Subcutaneous abdominal adipose tissue (tissue), 5 donors: ENCODE measurements at regions not wholly inside any gene's neighbourhood (a gene's known extent, or its start where the extent isn't known, plus 50 kb on each side); places are given as distances from the start of the nearest gene placed in this dataset.
"Not testable (repeated sequence)": the region's sequence is repeated elsewhere in the genome, so short reads cannot be mapped to it uniquely, and the experiment has no call there.

ENCODE experiments used
- H3K27ac ChIP-seq: one replicate; pipeline ENCODE4 v1.7.0; 2013; ENCODE audit warnings: low read depth, mild to moderate bottlenecking, inconsistent platforms, low read length, moderate library complexity
- H3K27me3 ChIP-seq, 5 donors: one replicate each; pipeline ENCODE4 v1.7.0; 2013; ENCODE audit warnings: low read length in 5 of 5, inconsistent platforms in 1 of 5; ENCODE audit not compliant: control insufficient read depth in 5 of 5, insufficient read depth in 4 of 5
- H3K36me3 ChIP-seq, 5 donors: one replicate each; pipeline ENCODE4 v1.7.0; 2013; ENCODE audit warnings: low read length in 5 of 5; ENCODE audit not compliant: control insufficient read depth in 5 of 5, insufficient read depth in 5 of 5
- H3K4me1 ChIP-seq, 5 donors: one replicate each; pipeline ENCODE4 v1.7.0; 2013; ENCODE audit warnings: low read length in 5 of 5, mild to moderate bottlenecking in 3 of 5, moderate library complexity in 1 of 5; ENCODE audit not compliant: control insufficient read depth in 5 of 5, insufficient read depth in 5 of 5
- H3K4me3 ChIP-seq, 5 donors: one replicate each; pipeline ENCODE4 v1.7.0; 2013; ENCODE audit warnings: low read length in 5 of 5, low read depth in 1 of 5
- H3K9ac ChIP-seq, 5 donors: one replicate each; pipeline ENCODE4 v1.7.0; 2013; ENCODE audit warnings: low read length in 5 of 5, mild to moderate bottlenecking in 4 of 5, moderate library complexity in 3 of 5
- H3K9me3 ChIP-seq, 5 donors: one replicate each; pipeline ENCODE4 v1.7.0; 2013; ENCODE audit warnings: low read length in 5 of 5; ENCODE audit not compliant: control insufficient read depth in 5 of 5
- donor health status: healthy.
- donor health status: healthy.
- donor health status: healthy.
- donor health status: healthy.
- donor health status: healthy.

GRCh38 chr2:212891580-212891979 lies 259.8 kb downstream of the IKZF2 start:
- Histone ChIP-seq H3K4me1 (peaks cover 0 to 8% (median 3%) of the 10 kb centered on the region in 5 donors), H3K27ac (no peak overlapping the region), H3K36me3 (no peaks in the 10 kb centered on the region), H3K4me3 (no peak overlapping the region), H3K9me3 (peaks cover 0 to under 1% (median 0%) of the 10 kb centered on the region in 5 donors), H3K9ac (no peak overlapping the region), H3K27me3 (no peaks in the 10 kb centered on the region)

DNA sequence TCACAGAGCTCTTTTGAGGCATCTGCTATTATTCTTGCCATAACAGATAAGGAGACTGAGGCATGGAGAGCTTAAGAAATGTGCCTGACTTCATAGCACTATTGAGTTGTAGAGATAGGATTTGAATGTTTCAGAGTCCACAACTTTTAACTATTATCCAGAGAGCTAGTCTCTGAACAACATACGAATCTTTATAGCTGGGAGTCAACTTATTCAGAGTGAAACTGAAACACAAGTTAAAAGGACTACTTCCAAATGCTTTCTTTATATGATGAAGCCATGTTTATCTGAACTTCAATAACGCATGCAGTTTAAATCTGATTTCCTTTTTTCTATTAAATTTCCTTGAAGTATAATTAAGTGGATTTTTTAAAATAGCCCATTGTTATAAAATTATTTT lies 268.8 kb downstream of the IKZF2 start:
- Histone ChIP-seq H3K36me3 (no peaks in the 10 kb centered on the region), H3K4me3 (no peak overlapping the region), H3K9ac (no peak overlapping the region), H3K27me3 (no peaks in the 10 kb centered on the region), H3K27ac (no peak overlapping the region), H3K4me1 (no peaks in the 10 kb centered on the region), H3K9me3 (peaks cover 0 to 4% (median 0%) of the 10 kb centered on the region in 5 donors)

DNA sequence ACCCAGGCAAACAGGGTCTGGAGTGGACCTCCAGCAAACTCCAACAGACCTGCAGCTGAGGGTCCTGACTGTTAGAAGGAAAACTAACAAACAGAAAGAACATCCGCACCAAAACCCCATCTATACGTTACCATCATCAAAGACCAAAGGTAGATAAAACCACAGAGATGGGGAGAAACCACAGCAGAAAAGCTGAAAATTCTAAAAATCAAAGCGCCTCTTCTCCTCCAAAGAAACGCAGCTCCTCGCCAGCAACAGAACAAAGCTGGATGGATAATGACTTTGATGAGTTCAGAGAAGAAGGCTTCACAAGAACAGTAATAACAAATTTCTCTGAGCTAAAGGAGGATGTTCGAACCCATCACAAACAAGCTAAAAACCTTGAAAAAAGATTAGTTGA lies 274.9 kb downstream of the IKZF2 start:
- H3K36me3 ChIP-seq, H3K27me3 ChIP-seq, H3K9me3 ChIP-seq, H3K27ac ChIP-seq, H3K9ac ChIP-seq, H3K4me1 ChIP-seq, H3K4me3 ChIP-seq: not testable (repeated sequence)

GRCh38 chr2:212875950-212876349 lies 275.5 kb downstream of the IKZF2 start:
- not testable (repeated sequence) for H3K36me3 ChIP-seq, H3K4me1 ChIP-seq, H3K4me3 ChIP-seq, H3K27ac ChIP-seq, H3K27me3 ChIP-seq, H3K9ac ChIP-seq, H3K9me3 ChIP-seq

GRCh38 chr2:212873256-212873655 lies 278.2 kb downstream of the IKZF2 start:
- Histone ChIP-seq H3K36me3 (no peaks in the 10 kb centered on the region), H3K27me3 (no peaks in the 10 kb centered on the region), H3K9ac (no peak overlapping the region), H3K4me1 (no peaks in the 10 kb centered on the region), H3K27ac (no peak overlapping the region), H3K4me3 (no peak overlapping the region), H3K9me3 (peaks cover 0 to 3% (median 0%) of the 10 kb centered on the region in 5 donors)

DNA sequence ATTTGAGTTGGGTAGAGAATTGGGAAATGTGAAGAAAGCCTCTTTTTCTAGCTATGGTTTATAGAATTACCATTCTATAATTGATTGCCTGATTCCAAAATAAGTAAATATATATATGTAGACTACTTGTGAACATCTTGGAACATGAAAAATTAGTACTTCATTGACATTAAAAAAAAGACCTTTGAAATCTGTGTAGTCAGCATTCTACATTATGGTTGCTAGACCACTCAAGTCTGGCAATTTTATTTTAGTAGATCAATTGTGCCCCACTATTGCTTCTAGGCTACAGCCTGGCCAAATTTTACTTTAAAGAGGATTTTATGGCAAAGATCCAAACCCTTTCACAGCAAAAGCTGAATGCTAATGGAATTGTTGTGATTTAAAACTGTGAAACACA lies 279.8 kb downstream of the IKZF2 start:
- H3K27me3 ChIP-seq: no peaks in the 10 kb centered on the region
- H3K36me3 ChIP-seq: no peaks in the 10 kb centered on the region
- no peak overlapping the region for H3K9ac ChIP-seq

GRCh38 chr2:212864186-212864585 lies 287.2 kb downstream of the IKZF2 start:
- Histone ChIP-seq H3K9me3 (peaks cover 8 to 26% (median 26%) of the 10 kb centered on the region in 5 donors), H3K36me3 (no peaks in the 10 kb centered on the region), H3K9ac (no peak overlapping the region), H3K4me3 (no peak overlapping the region), H3K27me3 (no peaks in the 10 kb centered on the region), H3K27ac (no peak overlapping the region), H3K4me1 (no peaks in the 10 kb centered on the region)

More for the DNA sequence above, 279.8 kb downstream of the IKZF2 start:
- Histone ChIP-seq H3K9me3 (peaks cover 0 to 3% (median 1%) of the 10 kb centered on the region in 5 donors), H3K4me1 (no peaks in the 10 kb centered on the region), H3K4me3 (no peak overlapping the region), H3K27ac (no peak overlapping the region)

DNA sequence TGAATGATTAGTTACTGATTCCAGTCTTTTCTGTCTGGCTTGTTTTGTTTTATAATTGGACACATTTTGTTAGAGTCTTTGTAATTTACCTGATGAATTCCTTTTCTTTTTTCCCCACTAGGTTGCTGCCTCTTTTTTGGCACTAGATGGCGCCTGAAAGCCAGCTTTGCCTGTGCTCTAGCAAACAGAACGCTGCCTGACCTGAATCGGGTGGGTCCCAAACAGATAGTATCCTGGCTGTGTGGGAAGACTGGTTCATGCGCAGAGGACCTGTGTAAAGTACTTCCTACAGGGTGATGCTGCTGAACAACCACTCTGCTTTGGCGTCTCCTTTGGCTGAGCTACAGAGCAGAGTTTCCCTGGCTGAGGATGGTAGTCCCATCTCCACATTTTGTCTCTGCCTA lies 288.2 kb downstream of the IKZF2 start:
- no peaks in the 10 kb centered on the region for H3K36me3 ChIP-seq
- H3K4me3 ChIP-seq: no peak overlapping the region
- no peak overlapping the region for H3K27ac ChIP-seq
- H3K27me3 ChIP-seq: no peaks in the 10 kb centered on the region
- no peak overlapping the region for H3K9ac ChIP-seq
- H3K9me3 ChIP-seq: peaks cover 8 to 26% (median 26%) of the 10 kb centered on the region in 5 donors
- H3K4me1 ChIP-seq: no peaks in the 10 kb centered on the region

DNA sequence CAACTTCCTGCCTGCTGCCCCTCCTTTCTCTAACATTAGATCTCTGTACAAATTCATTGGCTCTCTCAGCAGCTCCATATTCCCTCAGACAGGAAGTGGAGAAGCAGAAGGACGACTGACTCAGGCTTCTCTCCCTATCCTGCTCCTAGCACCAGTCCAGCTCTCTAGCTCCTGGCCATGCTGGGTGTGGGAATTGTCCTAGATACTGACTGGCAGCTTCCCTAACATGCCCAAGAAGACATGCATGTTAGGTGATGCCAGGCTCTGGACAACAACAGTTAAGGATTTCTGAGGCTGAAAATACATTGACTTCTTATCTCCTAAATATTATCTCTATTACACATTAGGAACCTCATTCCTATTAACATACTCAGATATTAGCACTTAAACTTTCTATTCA lies 292.9 kb downstream of the IKZF2 start:
- Histone ChIP-seq H3K9me3 (peaks cover 7 to 18% (median 14%) of the 10 kb centered on the region in 5 donors), H3K27me3 (no peaks in the 10 kb centered on the region), H3K9ac (no peak overlapping the region), H3K27ac (no peak overlapping the region), H3K36me3 (no peaks in the 10 kb centered on the region), H3K4me1 (no peaks in the 10 kb centered on the region), H3K4me3 (no peak overlapping the region)

DNA sequence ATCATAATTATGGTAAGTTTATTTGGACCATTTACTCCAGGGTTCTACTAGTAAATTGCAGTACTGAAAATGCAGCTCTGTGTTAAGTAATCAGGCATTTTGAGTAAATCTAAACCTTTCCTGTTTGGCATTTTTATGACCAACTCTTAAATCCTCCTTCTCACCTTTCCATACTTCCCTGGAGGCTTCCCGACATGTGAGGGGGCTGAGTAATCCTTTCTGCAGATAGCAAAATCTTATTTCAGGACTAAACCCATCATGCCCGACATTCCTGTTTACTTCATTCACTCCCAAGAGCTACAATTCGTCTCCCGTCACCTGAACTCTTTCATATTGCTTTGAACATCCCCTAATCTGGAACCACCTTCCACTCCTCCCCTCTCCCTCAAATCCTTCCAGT lies 296.6 kb downstream of the IKZF2 start:
- H3K9me3 ChIP-seq: no peaks in the 10 kb centered on the region
- no peaks in the 10 kb centered on the region for H3K27me3 ChIP-seq
- H3K4me3 ChIP-seq: no peak overlapping the region
- H3K4me1 ChIP-seq: no peaks in the 10 kb centered on the region
- H3K27ac ChIP-seq: no peak overlapping the region
- H3K9ac ChIP-seq: no peak overlapping the region
- no peaks in the 10 kb centered on the region for H3K36me3 ChIP-seq

DNA sequence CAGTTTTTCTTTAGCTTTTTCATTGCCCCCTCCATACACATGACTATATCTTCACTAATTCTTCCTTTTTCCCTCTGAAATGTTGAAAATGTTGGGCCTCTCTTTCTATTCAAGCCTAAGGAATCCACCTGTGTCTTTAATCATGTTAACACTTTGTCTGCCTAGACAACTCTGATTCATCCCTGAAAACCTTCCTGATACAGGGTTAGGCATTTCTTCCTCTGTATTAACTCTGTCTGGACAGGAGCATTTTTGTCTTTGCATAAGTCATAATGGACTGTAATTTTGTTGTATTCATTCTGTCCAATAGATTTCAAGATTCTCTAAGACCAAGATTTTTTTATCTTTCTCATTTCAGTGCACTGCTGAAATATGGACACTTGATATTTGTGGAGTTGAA lies 297.3 kb downstream of the IKZF2 start:
- H3K27ac ChIP-seq: no peak overlapping the region
- no peaks in the 10 kb centered on the region for H3K9me3 ChIP-seq
- H3K36me3 ChIP-seq: no peaks in the 10 kb centered on the region
- H3K4me1 ChIP-seq: no peaks in the 10 kb centered on the region
- no peak overlapping the region for H3K4me3 ChIP-seq
- H3K27me3 ChIP-seq: no peaks in the 10 kb centered on the region
- no peak overlapping the region for H3K9ac ChIP-seq
